K562 (cell line): ENCODE measurements at regions not wholly inside any gene's neighbourhood (a gene's known extent, or its start where the extent isn't known, plus 50 kb on each side); places are given as distances from the start of the nearest gene placed in this dataset.

Source experiments
- ATAC-seq: fragments of 200-7000 bp; cut with Tn5 transposase; 3 replicates; pipeline ENCODE4 v1.9.1; 2020; ENCODE audit warnings: moderate library complexity
- BruUV-seq: library from RNA; stranded (reverse); fragments of 400-500 nt; replicated peaks from 2 replicates; lab custom pipeline; 2021; lab: Mats Ljungman, UMichigan
- CTCF ChIA-PET: fragments of 300-600 bp; formaldehyde crosslinking; extraction: SDS; loops from one replicate; lab custom pipeline; 2021; ENCODE audit warnings: low intra/inter-chr PET ratio; lab: Yijun Ruan, JAX
- POLR2A ChIA-PET: fragments of 300-600, 350-650 bp; sonication (Branson Sonifier 250); formaldehyde crosslinking; extraction: SDS; loops from one replicate; lab custom pipeline; 2021; ENCODE audit warnings: antibody characterized with exemption, inconsistent platforms; lab: Yijun Ruan, JAX
- DNase-seq, 4 experiments: peaks; one replicate each; pipeline versions ENCODE4 v3.0.0 to v3.0.0-alpha.2; 2011 to 2018; ENCODE audit warnings: low spot score in 3 of 4, mixed read lengths in 3 of 4; ENCODE audit errors: extremely low read depth in 1 of 4
- FAIRE-seq: peaks from 2 replicates; lab custom pipeline; 2011; peaks lifted over from hg19 to GRCh38; lab: Jason Lieb, UNC
- H2AFZ ChIP-seq: 2 replicates; pipeline ENCODE4 v1.6.0; 2011; ENCODE audit warnings: low read depth, low read length, control low read depth, inconsistent platforms
- H3K27ac ChIP-seq: fragments of 200-600 bp; 3 replicates; pipeline ENCODE4 v1.8.0; 2011; ENCODE audit warnings: low read depth, mild to moderate bottlenecking, control low read depth, inconsistent platforms, low read length, moderate library complexity, mixed read lengths; ENCODE audit errors: extremely low read depth
- H3K27me3 ChIP-seq, 2 experiments: fragments of 300-600 bp in 1 of 2; 2 replicates in 1 of 2; 3 replicates in 1 of 2; pipeline versions ENCODE4 v1.6.0 to v1.8.0; 2011; ENCODE audit warnings: inconsistent platforms in 2 of 2, low read length in 2 of 2, mild to moderate bottlenecking in 1 of 2, mixed read lengths in 1 of 2, moderate library complexity in 1 of 2; ENCODE audit not compliant: control insufficient read depth in 2 of 2, insufficient read depth in 2 of 2
- H3K36me3 ChIP-seq: fragments of 300-600 bp; 3 replicates; pipeline ENCODE4 v1.8.0; 2011; ENCODE audit warnings: mild to moderate bottlenecking, low read length, inconsistent platforms; ENCODE audit not compliant: control insufficient read depth, insufficient read depth
- H3K4me1 ChIP-seq, 2 experiments: fragments of 200-600 bp in 1 of 2; replicated peaks in 1 of 2; 2 replicates in 1 of 2; 3 replicates in 1 of 2; pipeline versions ENCODE4 v1.5.1 to v1.8.0; 2011; ENCODE audit warnings: inconsistent platforms in 2 of 2, low read length in 2 of 2, mild to moderate bottlenecking in 1 of 2, mixed read lengths in 1 of 2, moderate library complexity in 1 of 2; ENCODE audit not compliant: control insufficient read depth in 2 of 2, insufficient read depth in 2 of 2
- H3K4me2 ChIP-seq: 2 replicates; pipeline ENCODE4 v1.6.1; 2011; ENCODE audit warnings: low read length, control low read depth, inconsistent platforms, mixed read lengths; ENCODE audit not compliant: insufficient read depth
- H3K4me3 ChIP-seq: fragments of 200-600 bp; sonication (generic), shearing (Covaris generic); 2 replicates; pipeline ENCODE4 v1.5.1; 2016; ENCODE audit warnings: control low read depth, inconsistent platforms
- H3K79me2 ChIP-seq: fragments of 200-600 bp; 3 replicates; pipeline ENCODE4 v1.8.0; 2011; ENCODE audit warnings: low read length, inconsistent platforms; ENCODE audit not compliant: control insufficient read depth, insufficient read depth
- H3K9ac ChIP-seq, 2 experiments: 2 replicates each; pipeline versions ENCODE4 v1.6.0 to v1.6.1; 2011; ENCODE audit warnings: low read depth in 2 of 2, low read length in 2 of 2, control low read depth in 1 of 2, inconsistent platforms in 1 of 2, mild to moderate bottlenecking in 1 of 2, mixed read lengths in 1 of 2; ENCODE audit not compliant: insufficient read depth in 1 of 2
- H3K9me1 ChIP-seq: one replicate; pipeline ENCODE4 v1.6.0; 2011; ENCODE audit warnings: inconsistent platforms, mild to moderate bottlenecking, low read length, moderate library complexity; ENCODE audit not compliant: control insufficient read depth, insufficient read depth
- H3K9me3 ChIP-seq: replicated peaks from 2 replicates; pipeline ENCODE4 v1.5.1; 2011; ENCODE audit warnings: low read depth, low read length, inconsistent platforms; ENCODE audit not compliant: control insufficient read depth, insufficient read depth
- H4K20me1 ChIP-seq: replicated peaks from 2 replicates; pipeline ENCODE4 v1.6.1; 2011; ENCODE audit warnings: low read length, inconsistent platforms, mixed read lengths; ENCODE audit not compliant: control insufficient read depth, insufficient read depth
- WGBS: fragments of 100-300 bp; shearing (Covaris generic); methylation state at CpG from one replicate; pipeline ENCODE4 v1.1.6; 2016; ENCODE audit warnings: low coverage, mixed read lengths; ENCODE audit not compliant: insufficient coverage; ENCODE audit errors: missing lambda C conversion rate; 5-methylcytosine and 5-hydroxymethylcytosine counted together
- in situ Hi-C: fragments of 300-500 bp; cut with MboI; formaldehyde crosslinking; loops from 4 replicates; pipeline ENCODE4 v1.15.0; 2018; ENCODE audit warnings: inconsistent platforms, mixed read lengths
- intact Hi-C: fragments of 100-400 bp; cut with micrococcal nuclease; formaldehyde crosslinking; loops from 2 replicates; pipeline ENCODE4 v1.14.2; 2022
- TF ChIP-seq, protein P1 (sequence below): fragments of 250-450 bp; sonication (Bioruptor Pico); IDR thresholded peaks from 2 replicates; pipeline ENCODE4 v1.4.0; 2020; ENCODE audit warnings: mild to moderate bottlenecking, moderate library complexity
- TF ChIP-seq, protein P2 (sequence below): sonication (generic); formaldehyde crosslinking; IDR thresholded peaks from 2 replicates; pipeline ENCODE4 v1.9.0; 2022; ENCODE audit warnings: mild to moderate bottlenecking, missing genetic modification reagents

DNA sequence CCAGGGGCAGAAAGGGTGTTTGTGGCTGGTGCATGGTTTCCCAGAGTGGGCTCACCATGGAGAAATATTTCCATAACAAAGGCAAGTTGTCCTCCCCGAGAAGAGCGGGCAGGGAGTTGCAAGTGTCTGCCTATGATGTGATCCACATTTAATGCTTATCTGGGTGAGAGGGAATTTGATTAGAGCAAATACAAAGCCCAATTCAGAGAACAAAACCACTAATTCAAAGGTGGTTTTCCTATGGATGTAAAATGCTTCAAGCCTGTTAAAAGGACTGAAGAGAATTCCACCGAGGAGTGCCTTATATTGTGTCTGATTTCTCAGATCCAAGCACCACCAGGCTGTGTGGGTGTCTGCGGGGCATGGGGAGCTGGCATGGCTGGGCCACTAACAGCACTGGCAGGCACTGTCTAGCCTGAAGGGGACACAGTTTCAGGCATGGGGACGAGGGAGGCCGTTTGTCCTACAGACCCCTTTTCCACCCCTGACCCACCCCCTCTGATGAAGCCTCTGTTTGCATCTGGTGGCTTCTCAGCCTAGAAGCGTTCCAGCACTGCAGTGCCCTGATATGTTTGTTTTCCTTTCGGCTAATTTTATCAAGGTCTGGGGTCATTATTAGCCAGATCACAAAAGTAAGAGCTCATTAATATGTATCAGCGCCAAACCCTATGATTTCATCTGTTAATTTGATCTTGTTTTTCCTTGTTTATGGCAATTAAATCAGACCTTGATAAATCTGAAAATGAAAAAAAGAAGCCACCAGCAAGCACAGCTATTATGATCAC lies 357.3 kb downstream of the HRH4 start (continued):
- TF ChIP-seq, protein P1, sequence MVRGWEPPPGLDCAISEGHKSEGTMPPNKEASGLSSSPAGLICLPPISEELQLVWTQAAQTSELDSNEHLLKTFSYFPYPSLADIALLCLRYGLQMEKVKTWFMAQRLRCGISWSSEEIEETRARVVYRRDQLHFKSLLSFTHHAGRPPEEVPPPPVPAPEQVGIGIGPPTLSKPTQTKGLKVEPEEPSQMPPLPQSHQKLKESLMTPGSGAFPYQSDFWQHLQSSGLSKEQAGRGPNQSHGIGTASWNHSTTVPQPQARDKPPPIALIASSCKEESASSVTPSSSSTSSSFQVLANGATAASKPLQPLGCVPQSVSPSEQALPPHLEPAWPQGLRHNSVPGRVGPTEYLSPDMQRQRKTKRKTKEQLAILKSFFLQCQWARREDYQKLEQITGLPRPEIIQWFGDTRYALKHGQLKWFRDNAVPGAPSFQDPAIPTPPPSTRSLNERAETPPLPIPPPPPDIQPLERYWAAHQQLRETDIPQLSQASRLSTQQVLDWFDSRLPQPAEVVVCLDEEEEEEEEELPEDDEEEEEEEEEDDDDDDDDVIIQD, result no peak

DNA sequence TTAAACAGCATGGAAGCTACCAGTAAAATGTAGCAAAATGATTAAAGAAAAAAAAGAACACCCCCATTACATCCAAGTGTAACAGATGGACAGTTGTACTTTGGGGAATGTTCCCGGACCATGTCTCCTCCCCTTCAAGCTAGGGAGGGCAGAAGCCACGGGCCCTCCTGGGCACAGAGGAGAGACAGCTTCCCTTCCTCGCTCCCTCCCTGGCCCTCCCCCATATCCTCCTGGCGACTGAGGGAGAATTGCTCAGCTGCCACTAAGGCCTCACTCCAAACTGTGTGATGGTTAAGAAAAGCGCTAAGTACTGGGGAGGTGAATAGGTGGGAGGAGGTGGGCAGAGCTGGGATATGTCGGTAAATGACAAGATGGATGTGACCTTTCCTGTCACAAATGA lies 358.0 kb downstream of the HRH4 start:
- TF ChIP-seq, protein P2, sequence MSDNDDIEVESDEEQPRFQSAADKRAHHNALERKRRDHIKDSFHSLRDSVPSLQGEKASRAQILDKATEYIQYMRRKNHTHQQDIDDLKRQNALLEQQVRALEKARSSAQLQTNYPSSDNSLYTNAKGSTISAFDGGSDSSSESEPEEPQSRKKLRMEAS (CRISPR knock-in tag), result no peak
- ATAC-seq (no peak), DNase-seq (no peak), FAIRE-seq (no peak)
- Histone ChIP-seq H4K20me1 (no peaks in the 10 kb centered on the region), H3K9ac (no peak overlapping the region), H3K4me2 (no peak overlapping the region), H3K9me3 (no peaks in the 10 kb centered on the region), H3K36me3 (no peaks in the 10 kb centered on the region), H3K27me3 (no peaks in the 10 kb centered on the region; a peak in 1 of 5 replicates), H2AFZ (no peak overlapping the region), H3K79me2 (no peaks in the 10 kb centered on the region), H3K4me1 (no peaks in the 10 kb centered on the region), H3K27ac (no peak overlapping the region), H3K9me1 (no peaks in the 10 kb centered on the region), H3K4me3 (no peak overlapping the region)
- ChIA-PET CTCF (no interaction called here), POLR2A (no interaction called here)
- intact Hi-C loops (no loop called here), in situ Hi-C loops (no loop called here)
- BruUV-seq, result no TSS peak
- WGBS, result 0% methylated on average over 6 of the region's 6 CpGs
